ENCODE measurements at regions not wholly inside any gene's neighbourhood (a gene's known extent, or its start where the extent isn't known, plus 50 kb on each side); places are given as distances from the start of the nearest gene placed in this dataset.

GRCh38 chr1:87840767-87841166 lies 512.1 kb downstream of the LMO4 start:
- TF ChIP-seq CTCF (conservative IDR thresholded peaks at IDR 0.05 in 1 of 2, IDR thresholded peaks at IDR 0.05 in 1 of 2; ENCODE audit: low read depth in 1 of 2, low read length in 2 of 2): no peak
- TF ChIP-seq EZH2 (IDR thresholded peaks at IDR 0.05; ENCODE audit: low read length, missing control alignments): no peak

Measured in fibroblast of lung (primary cell).